ENCODE measurements at regions not wholly inside any gene's neighbourhood (a gene's known extent, or its start where the extent isn't known, plus 50 kb on each side); places are given as distances from the start of the nearest gene placed in this dataset.

DNA sequence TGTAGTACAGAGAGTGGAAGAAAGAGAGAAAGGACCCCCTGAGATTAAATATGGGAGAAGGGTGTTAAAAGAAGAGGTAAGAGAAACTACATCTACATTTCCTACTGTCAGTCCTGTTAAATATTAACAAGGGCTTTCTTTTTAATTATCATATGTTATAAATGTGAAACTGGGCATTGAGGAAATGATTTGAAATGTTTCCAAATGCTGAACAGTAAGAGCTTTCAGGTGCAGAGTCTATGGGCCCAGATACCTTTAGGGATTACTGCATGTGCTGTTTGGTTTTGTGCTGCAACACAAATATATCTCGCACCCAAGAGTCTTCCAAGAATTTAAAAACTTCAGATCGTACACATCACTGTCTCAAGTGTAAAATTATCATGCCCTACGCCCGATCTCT, 176.3 kb downstream of the RBM26 start:
- TF ChIP-seq, protein P1, sequence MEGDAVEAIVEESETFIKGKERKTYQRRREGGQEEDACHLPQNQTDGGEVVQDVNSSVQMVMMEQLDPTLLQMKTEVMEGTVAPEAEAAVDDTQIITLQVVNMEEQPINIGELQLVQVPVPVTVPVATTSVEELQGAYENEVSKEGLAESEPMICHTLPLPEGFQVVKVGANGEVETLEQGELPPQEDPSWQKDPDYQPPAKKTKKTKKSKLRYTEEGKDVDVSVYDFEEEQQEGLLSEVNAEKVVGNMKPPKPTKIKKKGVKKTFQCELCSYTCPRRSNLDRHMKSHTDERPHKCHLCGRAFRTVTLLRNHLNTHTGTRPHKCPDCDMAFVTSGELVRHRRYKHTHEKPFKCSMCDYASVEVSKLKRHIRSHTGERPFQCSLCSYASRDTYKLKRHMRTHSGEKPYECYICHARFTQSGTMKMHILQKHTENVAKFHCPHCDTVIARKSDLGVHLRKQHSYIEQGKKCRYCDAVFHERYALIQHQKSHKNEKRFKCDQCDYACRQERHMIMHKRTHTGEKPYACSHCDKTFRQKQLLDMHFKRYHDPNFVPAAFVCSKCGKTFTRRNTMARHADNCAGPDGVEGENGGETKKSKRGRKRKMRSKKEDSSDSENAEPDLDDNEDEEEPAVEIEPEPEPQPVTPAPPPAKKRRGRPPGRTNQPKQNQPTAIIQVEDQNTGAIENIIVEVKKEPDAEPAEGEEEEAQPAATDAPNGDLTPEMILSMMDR (IDR thresholded peaks at IDR 0.05): no peak
- no peak for TF ChIP-seq EZH2 (IDR thresholded peaks at IDR 0.05; ENCODE audit: borderline replicate concordance, insufficient read depth, low read depth, low read length, poor library complexity, severe bottlenecking)
